Adrenal gland (tissue), 9 donors: ENCODE measurements at regions not wholly inside any gene's neighbourhood (a gene's known extent, or its start where the extent isn't known, plus 50 kb on each side); places are given as distances from the start of the nearest gene placed in this dataset.
"Not testable (repeated sequence)": the region's sequence is repeated elsewhere in the genome, so short reads cannot be mapped to it uniquely, and the experiment has no call there.

Experiments
- DNase-seq, 7 donors: peaks; one replicate each; pipeline ENCODE4 v3.0.0-alpha.2; 2019 to 2020
- H3K27ac ChIP-seq, 5 donors: fragments of 200-600 bp; sonication (generic) in 4 of 5; 1 replicate in 3 of 5; 2 replicates in 2 of 5; pipeline versions ENCODE4 v1.5.1 to v1.8.0; 2016 to 2020; ENCODE audit warnings: mild to moderate bottlenecking in 1 of 5
- H3K27me3 ChIP-seq: fragments of 200-600 bp; 2 replicates; pipeline ENCODE4 v1.8.0; 2021
- H3K36me3 ChIP-seq, 2 donors: fragments of 200-600 bp; replicated peaks in 1 of 2; 1 replicate in 1 of 2; 2 replicates in 1 of 2; pipeline versions ENCODE4 v1.5.1 to v1.8.0; 2018 to 2022
- H3K4me1 ChIP-seq, 2 donors: fragments of 200-600 bp; replicated peaks in 1 of 2; 1 replicate in 1 of 2; 2 replicates in 1 of 2; pipeline versions ENCODE4 v1.5.1 to v1.8.0; 2018 to 2021
- H3K4me3 ChIP-seq, 4 donors: fragments of 200-600 bp; sonication (generic) in 3 of 4; one replicate each; pipeline ENCODE4 v1.5.1; 2016 to 2018
- H3K9me3 ChIP-seq, 3 donors: fragments of 200-600 bp; sonication (generic) in 1 of 3; replicated peaks in 1 of 3; 1 replicate in 2 of 3; 2 replicates in 1 of 3; pipeline versions ENCODE4 v1.5.1 to v1.8.0; 2016 to 2021
- CTCF ChIP-seq, 6 experiments: fragments of 450-650 bp in 4 of 6; fragments of 200-600 bp in 2 of 6; sonication (generic) in 1 of 6; IDR thresholded peaks; 1 replicate in 5 of 6; 2 replicates in 1 of 6; pipeline versions ENCODE4 v1.5.1 to v1.8.0; 2016 to 2021; ENCODE audit warnings: antibody characterized with exemption in 6 of 6, mild to moderate bottlenecking in 2 of 6, moderate library complexity in 1 of 6
- POLR2A ChIP-seq, 2 donors: fragments of 450-650 bp; IDR thresholded peaks; one replicate each; pipeline ENCODE4 v1.6.1; 2017; ENCODE audit warnings: antibody characterized with exemption in 2 of 2, mild to moderate bottlenecking in 2 of 2, moderate library complexity in 1 of 2
- WGBS, 4 donors: extraction: QIAGEN DNeasy Blood & Tissue Kit in 2 of 4; methylation state at CpG; one replicate each; pipeline versions ENCODE4 v1.1.5 to v1.1.7; 2013 to 2017; 5-methylcytosine and 5-hydroxymethylcytosine counted together
- intact Hi-C, 2 donors: fragments of 100-400 bp; cut with DNase I; formaldehyde crosslinking; loops; one replicate each; pipeline versions ENCODE4 v1.14.1 to v1.15.0; 2022 to 2023
- donor health status: healthy with polysubstance abuse.
- donor health status: Bipolar disorder and iron deficiency.
- donor health status: DM: yes; HTN: yes; CAD: no.
- donor health status: DM: no; HTN: no; CAD: no.
- donor health status: DM: no; HTN: no; CAD: no.

GRCh38 chr2:183782436-183782835, 658.2 kb downstream of the NUP35 start:
- TF ChIP-seq CTCF (IDR thresholded peaks at IDR 0.05) (no peak), POLR2A (IDR thresholded peaks at IDR 0.05) (no peak)

GRCh38 chr2:183788796-183789195, 664.6 kb downstream of the NUP35 start:
- DNase-seq, H3K4me1 ChIP-seq, H3K4me3 ChIP-seq, intact Hi-C loops, H3K27me3 ChIP-seq, H3K36me3 ChIP-seq, H3K27ac ChIP-seq, H3K9me3 ChIP-seq: not testable (repeated sequence)
- 62 to 74% (median 63%) methylated on average over 3 to 8 of the region's 8 CpGs for WGBS, 4 donors

More at GRCh38 chr2:183782436-183782835, 658.2 kb downstream of the NUP35 start:
- Histone ChIP-seq H3K27me3 (no peaks in the 10 kb centered on the region), H3K27ac (no peak overlapping the region), H3K9me3 (no peaks in the 10 kb centered on the region), H3K36me3 (no peaks in the 10 kb centered on the region), H3K4me3 (no peak overlapping the region), H3K4me1 (no peaks in the 10 kb centered on the region)
- WGBS, 4 donors: 38 to 67% (median 48%) methylated on average over 1 of the region's 1 CpG
- DNase-seq: no peak
- intact Hi-C loops: no loop called here

GRCh38 chr2:183792165-183792924, 668.1 kb downstream of the NUP35 start:
- H3K9me3 ChIP-seq, H3K27ac ChIP-seq, DNase-seq, H3K27me3 ChIP-seq, H3K4me1 ChIP-seq, H3K36me3 ChIP-seq, H3K4me3 ChIP-seq, intact Hi-C loops: not testable (repeated sequence)
- 92 to 100% (median 96%) methylated on average over 3 to 26 of the region's 26 CpGs; no CpG with 5 or more reads in 1 of the 4 donors for WGBS, 4 donors

- Histone ChIP-seq H3K36me3 (no peaks in the 10 kb centered on the region), H3K27ac (no peak overlapping the region), H3K4me3 (no peak overlapping the region), H3K27me3 (no peaks in the 10 kb centered on the region), H3K9me3 (peaks cover 0 to 6% (median 3%) of the 10 kb centered on the region in 3 donors), H3K4me1 (no peaks in the 10 kb centered on the region)
- DNase-seq: no peak
- intact Hi-C loops: no loop called here
- WGBS, 4 donors: 59 to 65% (median 65%) methylated on average over 4 of the region's 4 CpGs
- TF ChIP-seq POLR2A (IDR thresholded peaks at IDR 0.05): no peak
- no peak for TF ChIP-seq CTCF (IDR thresholded peaks at IDR 0.05)
These were observed 674.3 kb downstream of the NUP35 start for GRCh38 chr2:183798535-183798934.

GRCh38 chr2:183799761-183800160, 675.5 kb downstream of the NUP35 start:
- TF ChIP-seq POLR2A (IDR thresholded peaks at IDR 0.05) (no peak), CTCF (IDR thresholded peaks at IDR 0.05) (no peak)
- H3K4me3 ChIP-seq: no peak overlapping the region
- no peak for DNase-seq
- intact Hi-C loops: no loop called here
- WGBS, 4 donors: 77 to 85% (median 83%) methylated on average over 3 of the region's 3 CpGs
- H3K36me3 ChIP-seq: no peaks in the 10 kb centered on the region
- no peak overlapping the region for H3K27ac ChIP-seq
- H3K9me3 ChIP-seq: peaks cover 0 to 6% (median 3%) of the 10 kb centered on the region in 3 donors
- no peaks in the 10 kb centered on the region for H3K4me1 ChIP-seq
- no peaks in the 10 kb centered on the region for H3K27me3 ChIP-seq
